ENCODE measurements at regions not wholly inside any gene's neighbourhood (a gene's known extent, or its start where the extent isn't known, plus 50 kb on each side); places are given as distances from the start of the nearest gene placed in this dataset.

DNA sequence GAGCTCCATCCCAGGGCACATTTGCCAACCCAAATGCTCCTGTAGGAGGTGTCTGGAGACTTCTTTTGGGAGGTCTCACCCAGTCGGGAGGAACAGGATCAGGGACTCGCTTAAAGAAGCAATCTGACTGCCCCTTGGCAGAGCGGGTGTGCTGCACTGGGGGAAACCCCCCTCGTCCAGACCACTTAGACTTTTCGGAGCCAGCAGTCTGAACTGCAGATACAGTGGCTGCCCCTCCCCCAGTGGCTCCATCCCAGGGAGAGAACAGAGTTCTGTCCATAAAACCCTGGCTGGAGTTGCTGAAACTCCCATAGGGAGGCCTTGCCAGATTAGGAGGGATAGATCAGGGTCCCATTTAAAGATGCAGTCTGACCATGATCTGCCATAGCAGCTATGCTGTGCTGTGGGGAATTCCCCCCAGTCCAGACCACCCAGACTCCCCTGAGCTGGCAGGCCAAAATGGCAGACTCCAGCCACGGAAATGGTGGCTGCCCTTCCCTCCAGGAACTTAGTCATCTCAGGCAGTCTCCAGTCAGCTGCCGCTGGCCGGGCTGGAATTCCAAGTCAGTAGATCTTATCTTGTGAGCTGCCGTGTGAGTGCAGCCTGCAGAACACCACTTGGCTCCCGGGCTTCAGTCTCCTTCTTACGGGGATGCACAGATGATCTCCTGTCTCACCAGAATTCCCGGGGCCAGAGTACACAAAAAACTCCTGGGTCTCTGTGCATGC, 278.1 kb upstream of the SASH1 start:
- no peak for ATAC-seq (ENCODE audit: low read depth)
- Histone ChIP-seq H3K27me3 (ENCODE audit: insufficient read depth, poor library complexity, severe bottlenecking) (no peaks in the 10 kb centered on the region), H3K9me3 (ENCODE audit: severe bottlenecking) (no peaks in the 10 kb centered on the region), H3K4me3 (ENCODE audit: severe bottlenecking) (no peak overlapping the region), H3K4me1 (ENCODE audit: insufficient read depth, poor library complexity, severe bottlenecking) (no peaks in the 10 kb centered on the region), H3K27ac (ENCODE audit: poor library complexity, severe bottlenecking) (no peak overlapping the region), H3K36me3 (ENCODE audit: low read depth) (no peaks in the 10 kb centered on the region)
- DNase-seq (ENCODE audit: low spot score), result no peak
- TF ChIP-seq, protein P1, sequence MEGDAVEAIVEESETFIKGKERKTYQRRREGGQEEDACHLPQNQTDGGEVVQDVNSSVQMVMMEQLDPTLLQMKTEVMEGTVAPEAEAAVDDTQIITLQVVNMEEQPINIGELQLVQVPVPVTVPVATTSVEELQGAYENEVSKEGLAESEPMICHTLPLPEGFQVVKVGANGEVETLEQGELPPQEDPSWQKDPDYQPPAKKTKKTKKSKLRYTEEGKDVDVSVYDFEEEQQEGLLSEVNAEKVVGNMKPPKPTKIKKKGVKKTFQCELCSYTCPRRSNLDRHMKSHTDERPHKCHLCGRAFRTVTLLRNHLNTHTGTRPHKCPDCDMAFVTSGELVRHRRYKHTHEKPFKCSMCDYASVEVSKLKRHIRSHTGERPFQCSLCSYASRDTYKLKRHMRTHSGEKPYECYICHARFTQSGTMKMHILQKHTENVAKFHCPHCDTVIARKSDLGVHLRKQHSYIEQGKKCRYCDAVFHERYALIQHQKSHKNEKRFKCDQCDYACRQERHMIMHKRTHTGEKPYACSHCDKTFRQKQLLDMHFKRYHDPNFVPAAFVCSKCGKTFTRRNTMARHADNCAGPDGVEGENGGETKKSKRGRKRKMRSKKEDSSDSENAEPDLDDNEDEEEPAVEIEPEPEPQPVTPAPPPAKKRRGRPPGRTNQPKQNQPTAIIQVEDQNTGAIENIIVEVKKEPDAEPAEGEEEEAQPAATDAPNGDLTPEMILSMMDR (IDR thresholded peaks at IDR 0.05; ENCODE audit: poor library complexity, severe bottlenecking), result no peak

DNA sequence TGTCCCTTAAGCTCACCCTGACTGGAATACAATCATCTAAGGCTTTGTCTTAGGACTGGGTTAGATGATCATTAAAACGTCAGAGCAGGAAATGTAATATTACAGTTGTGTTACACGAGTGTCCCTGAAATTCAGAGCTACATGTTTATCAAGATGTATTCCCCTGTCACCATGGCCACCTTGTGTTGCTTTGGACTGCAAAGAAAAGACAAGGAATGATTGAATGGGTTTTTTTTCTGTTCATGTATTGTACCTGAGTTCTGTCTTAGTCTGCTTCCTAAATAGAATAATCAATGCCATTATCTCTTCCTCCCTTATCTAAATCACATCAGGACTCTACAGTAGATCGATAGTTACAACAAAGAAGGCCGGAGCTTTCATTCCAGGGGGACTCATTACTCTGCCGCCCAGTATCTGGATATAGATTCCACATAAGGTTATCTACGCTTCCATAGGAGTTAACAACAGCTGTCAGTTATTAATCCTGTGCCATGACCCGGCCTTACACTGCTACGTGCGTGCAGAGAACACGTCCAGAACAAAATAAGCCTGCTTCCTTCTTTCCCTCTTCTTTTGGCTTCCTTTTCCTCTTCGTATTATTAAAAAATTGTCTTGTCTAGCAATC, 274.1 kb upstream of the SASH1 start:
- Histone ChIP-seq H3K36me3 (ENCODE audit: low read depth) (no peaks in the 10 kb centered on the region), H3K27ac (ENCODE audit: poor library complexity, severe bottlenecking) (no peak overlapping the region), H3K27me3 (ENCODE audit: insufficient read depth, poor library complexity, severe bottlenecking) (no peaks in the 10 kb centered on the region), H3K4me1 (ENCODE audit: insufficient read depth, poor library complexity, severe bottlenecking) (no peaks in the 10 kb centered on the region), H3K9me3 (ENCODE audit: severe bottlenecking) (peaks cover 2% of the 10 kb centered on the region), H3K4me3 (ENCODE audit: severe bottlenecking) (no peak overlapping the region)
- DNase-seq (ENCODE audit: low spot score), result no peak
- TF ChIP-seq, protein P1 (IDR thresholded peaks at IDR 0.05; ENCODE audit: poor library complexity, severe bottlenecking), result no peak
- no peak for ATAC-seq (ENCODE audit: low read depth)

DNA sequence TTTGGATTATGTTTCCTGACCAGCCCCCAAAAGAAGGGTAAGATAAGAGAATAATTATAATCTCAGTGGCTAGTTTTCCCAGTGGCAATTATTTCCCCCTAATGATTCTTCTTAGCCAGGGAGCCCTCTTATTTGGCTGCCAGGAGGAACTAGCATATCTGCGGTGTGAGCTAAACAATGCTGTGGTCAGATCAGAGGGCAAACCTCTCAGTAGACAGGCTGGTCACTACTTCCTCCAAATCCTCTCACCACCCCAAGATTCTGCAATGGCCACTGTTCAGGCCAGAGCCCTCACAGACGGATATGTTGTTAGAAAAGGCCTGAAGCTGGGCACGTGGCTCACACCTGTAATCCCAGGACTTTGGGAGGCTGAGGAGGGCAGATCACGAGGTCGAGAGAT, 273.4 kb upstream of the SASH1 start:
- TF ChIP-seq, protein P1 (IDR thresholded peaks at IDR 0.05; ENCODE audit: poor library complexity, severe bottlenecking), result no peak
- no peaks in the 10 kb centered on the region for H3K36me3 ChIP-seq (ENCODE audit: low read depth)
- H3K9me3 ChIP-seq (ENCODE audit: severe bottlenecking), result peaks cover 2% of the 10 kb centered on the region
- H3K27ac ChIP-seq (ENCODE audit: poor library complexity, severe bottlenecking), result no peak overlapping the region
- no peak overlapping the region for H3K4me3 ChIP-seq (ENCODE audit: severe bottlenecking)
- no peaks in the 10 kb centered on the region for H3K27me3 ChIP-seq (ENCODE audit: insufficient read depth, poor library complexity, severe bottlenecking)
- ATAC-seq (ENCODE audit: low read depth), result no peak
- DNase-seq (ENCODE audit: low spot score), result no peak
- no peaks in the 10 kb centered on the region for H3K4me1 ChIP-seq (ENCODE audit: insufficient read depth, poor library complexity, severe bottlenecking)

DNA sequence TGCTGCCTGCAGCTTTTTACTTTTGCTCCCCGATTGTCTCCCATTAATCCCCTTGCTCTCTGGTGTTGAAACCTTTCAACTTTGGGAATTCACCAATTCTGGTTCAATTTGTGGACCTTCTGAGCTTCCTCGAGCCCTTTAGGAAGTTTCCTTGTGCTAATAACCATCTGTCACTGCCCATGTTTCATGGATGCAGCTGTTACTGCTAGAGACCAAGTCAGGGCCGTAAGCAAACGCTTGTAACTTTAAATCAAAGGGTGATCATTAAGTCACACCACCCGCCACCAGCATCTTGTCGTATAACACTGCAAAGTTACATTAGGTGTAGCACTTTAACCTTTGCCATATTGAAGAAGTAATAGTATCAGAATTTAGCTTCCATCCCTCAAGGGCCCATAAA, 268.3 kb upstream of the SASH1 start:
- no peak for ATAC-seq (ENCODE audit: low read depth)
- TF ChIP-seq, protein P1 (IDR thresholded peaks at IDR 0.05; ENCODE audit: poor library complexity, severe bottlenecking), result no peak
- H3K9me3 ChIP-seq (ENCODE audit: severe bottlenecking), result peaks cover 2% of the 10 kb centered on the region
- DNase-seq (ENCODE audit: low spot score), result no peak
- H3K36me3 ChIP-seq (ENCODE audit: low read depth), result no peaks in the 10 kb centered on the region
- H3K4me1 ChIP-seq (ENCODE audit: insufficient read depth, poor library complexity, severe bottlenecking), result no peaks in the 10 kb centered on the region
- no peaks in the 10 kb centered on the region for H3K27me3 ChIP-seq (ENCODE audit: insufficient read depth, poor library complexity, severe bottlenecking)
- no peak overlapping the region for H3K27ac ChIP-seq (ENCODE audit: poor library complexity, severe bottlenecking)
- H3K4me3 ChIP-seq (ENCODE audit: severe bottlenecking), result no peak overlapping the region

DNA sequence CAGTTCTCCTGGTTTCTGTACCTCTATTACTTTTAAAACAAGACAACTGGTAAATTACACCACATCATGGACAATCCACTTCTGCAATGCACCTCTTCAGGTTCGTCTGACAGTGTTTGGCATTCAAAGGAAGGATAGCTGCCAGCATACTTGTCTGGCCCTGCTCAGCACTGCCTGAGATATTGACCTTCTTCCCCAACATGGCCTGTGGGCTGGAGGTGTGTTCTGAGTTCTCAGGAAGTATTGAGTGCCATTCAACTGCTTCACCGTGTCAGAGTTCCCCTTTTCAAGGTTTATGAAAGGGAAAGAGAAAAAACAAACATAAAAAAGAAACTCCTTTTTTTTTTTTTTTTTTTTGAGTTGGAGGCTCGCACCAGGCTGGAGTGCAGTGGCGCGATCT, 267.9 kb upstream of the SASH1 start:
- Histone ChIP-seq H3K4me1 (ENCODE audit: insufficient read depth, poor library complexity, severe bottlenecking) (no peaks in the 10 kb centered on the region), H3K27me3 (ENCODE audit: insufficient read depth, poor library complexity, severe bottlenecking) (no peaks in the 10 kb centered on the region), H3K36me3 (ENCODE audit: low read depth) (no peaks in the 10 kb centered on the region), H3K9me3 (ENCODE audit: severe bottlenecking) (peaks cover 2% of the 10 kb centered on the region), H3K4me3 (ENCODE audit: severe bottlenecking) (no peak overlapping the region), H3K27ac (ENCODE audit: poor library complexity, severe bottlenecking) (no peak overlapping the region)
- TF ChIP-seq, protein P1 (IDR thresholded peaks at IDR 0.05; ENCODE audit: poor library complexity, severe bottlenecking), result no peak
- ATAC-seq (ENCODE audit: low read depth) (no peak), DNase-seq (ENCODE audit: low spot score) (no peak)

Measured in RWPE2 (cell line).